ENCODE measurements at regions not wholly inside any gene's neighbourhood (a gene's known extent, or its start where the extent isn't known, plus 50 kb on each side); places are given as distances from the start of the nearest gene placed in this dataset.
"Not testable (repeated sequence)": the region's sequence is repeated elsewhere in the genome, so short reads cannot be mapped to it uniquely, and the experiment has no call there.

GRCh38 chr17:21780293-21780888, 88.1 kb downstream of the KCNJ18 start:
- not testable (repeated sequence) for H3K27me3 Mint-ChIP-seq (ENCODE audit: unreplicated experiment)

GRCh38 chr17:21780919-21781665, 88.8 kb downstream of the KCNJ18 start:
- H3K9me3 Mint-ChIP-seq (ENCODE audit: low read depth, unreplicated experiment); H3K4me3 Mint-ChIP-seq (ENCODE audit: low read depth, unreplicated experiment); intact Hi-C loops (cut with micrococcal nuclease; ENCODE audit: unreplicated experiment); H3K36me3 Mint-ChIP-seq (ENCODE audit: insufficient read depth, unreplicated experiment); H3K4me1 Mint-ChIP-seq (ENCODE audit: low read depth, unreplicated experiment); BruUV-seq (replicated peaks); CTCF ChIA-PET; H3K27me3 Mint-ChIP-seq (ENCODE audit: unreplicated experiment); H3K27ac Mint-ChIP-seq (ENCODE audit: unreplicated experiment); DNase-seq: not testable (repeated sequence)

More at GRCh38 chr17:21780293-21780888, 88.1 kb downstream of the KCNJ18 start:
- H3K27ac Mint-ChIP-seq (ENCODE audit: unreplicated experiment); H3K4me1 Mint-ChIP-seq (ENCODE audit: low read depth, unreplicated experiment); H3K9me3 Mint-ChIP-seq (ENCODE audit: low read depth, unreplicated experiment); DNase-seq; H3K4me3 Mint-ChIP-seq (ENCODE audit: low read depth, unreplicated experiment); intact Hi-C loops (cut with micrococcal nuclease; ENCODE audit: unreplicated experiment); BruUV-seq (replicated peaks); CTCF ChIA-PET; H3K36me3 Mint-ChIP-seq (ENCODE audit: insufficient read depth, unreplicated experiment): not testable (repeated sequence)

GRCh38 chr17:21781666-21782024, 89.3 kb downstream of the KCNJ18 start:
- H3K4me1 Mint-ChIP-seq (ENCODE audit: low read depth, unreplicated experiment); H3K27me3 Mint-ChIP-seq (ENCODE audit: unreplicated experiment); H3K27ac Mint-ChIP-seq (ENCODE audit: unreplicated experiment); H3K9me3 Mint-ChIP-seq (ENCODE audit: low read depth, unreplicated experiment); H3K36me3 Mint-ChIP-seq (ENCODE audit: insufficient read depth, unreplicated experiment); intact Hi-C loops (cut with micrococcal nuclease; ENCODE audit: unreplicated experiment); CTCF ChIA-PET; BruUV-seq (replicated peaks); H3K4me3 Mint-ChIP-seq (ENCODE audit: low read depth, unreplicated experiment); DNase-seq: not testable (repeated sequence)

GRCh38 chr17:21782107-21782506, 89.8 kb downstream of the KCNJ18 start:
- BruUV-seq (replicated peaks); H3K9me3 Mint-ChIP-seq (ENCODE audit: low read depth, unreplicated experiment); H3K4me3 Mint-ChIP-seq (ENCODE audit: low read depth, unreplicated experiment); H3K27me3 Mint-ChIP-seq (ENCODE audit: unreplicated experiment); H3K4me1 Mint-ChIP-seq (ENCODE audit: low read depth, unreplicated experiment); intact Hi-C loops (cut with micrococcal nuclease; ENCODE audit: unreplicated experiment); H3K36me3 Mint-ChIP-seq (ENCODE audit: insufficient read depth, unreplicated experiment); H3K27ac Mint-ChIP-seq (ENCODE audit: unreplicated experiment); DNase-seq; CTCF ChIA-PET: not testable (repeated sequence)

- DNase-seq; H3K36me3 Mint-ChIP-seq (ENCODE audit: insufficient read depth, unreplicated experiment); CTCF ChIA-PET; BruUV-seq (replicated peaks); H3K27me3 Mint-ChIP-seq (ENCODE audit: unreplicated experiment); H3K9me3 Mint-ChIP-seq (ENCODE audit: low read depth, unreplicated experiment); H3K4me3 Mint-ChIP-seq (ENCODE audit: low read depth, unreplicated experiment); H3K4me1 Mint-ChIP-seq (ENCODE audit: low read depth, unreplicated experiment); H3K27ac Mint-ChIP-seq (ENCODE audit: unreplicated experiment); intact Hi-C loops (cut with micrococcal nuclease; ENCODE audit: unreplicated experiment): not testable (repeated sequence)
Measured at GRCh38 chr17:21782604-21783003, 90.3 kb downstream of the KCNJ18 start.

- H3K4me1 Mint-ChIP-seq (ENCODE audit: low read depth, unreplicated experiment); BruUV-seq (replicated peaks); H3K27ac Mint-ChIP-seq (ENCODE audit: unreplicated experiment); CTCF ChIA-PET; H3K9me3 Mint-ChIP-seq (ENCODE audit: low read depth, unreplicated experiment); H3K27me3 Mint-ChIP-seq (ENCODE audit: unreplicated experiment); DNase-seq; H3K36me3 Mint-ChIP-seq (ENCODE audit: insufficient read depth, unreplicated experiment); intact Hi-C loops (cut with micrococcal nuclease; ENCODE audit: unreplicated experiment); H3K4me3 Mint-ChIP-seq (ENCODE audit: low read depth, unreplicated experiment): not testable (repeated sequence)
Measured at GRCh38 chr17:21783017-21783416, 90.7 kb downstream of the KCNJ18 start.

GRCh38 chr17:21814272-21814671, 121.9 kb downstream of the KCNJ18 start:
- H3K4me1 Mint-ChIP-seq (ENCODE audit: low read depth, unreplicated experiment); DNase-seq; BruUV-seq (replicated peaks); H3K27ac Mint-ChIP-seq (ENCODE audit: unreplicated experiment); CTCF ChIA-PET; H3K9me3 Mint-ChIP-seq (ENCODE audit: low read depth, unreplicated experiment); H3K27me3 Mint-ChIP-seq (ENCODE audit: unreplicated experiment); H3K4me3 Mint-ChIP-seq (ENCODE audit: low read depth, unreplicated experiment); intact Hi-C loops (cut with micrococcal nuclease; ENCODE audit: unreplicated experiment); H3K36me3 Mint-ChIP-seq (ENCODE audit: insufficient read depth, unreplicated experiment): not testable (repeated sequence)

Data from Calu3 (cell line).